Natural killer cell (primary cell): ENCODE measurements at regions not wholly inside any gene's neighbourhood (a gene's known extent, or its start where the extent isn't known, plus 50 kb on each side); places are given as distances from the start of the nearest gene placed in this dataset.

Source experiments
- ATAC-seq, 3 donors: fragments of 150-1000 bp in 2 of 3; fragments of 200-7000 bp in 1 of 3; cut with Tn5 transposase; 1 replicate in 1 of 3; 2 replicates in 2 of 3; pipeline ENCODE4 v1.10.0; 2021; ENCODE audit warnings: mild to moderate bottlenecking in 2 of 3, moderate library complexity in 2 of 3
- DNase-seq, 2 donors: peaks; one replicate each; pipeline versions ENCODE4 v3.0.0 to v3.0.0-alpha.2; 2013 to 2021; ENCODE audit warnings: mixed read lengths in 1 of 2
- H3K27ac ChIP-seq: one replicate; pipeline ENCODE4 v1.5.1; 2013; ENCODE audit warnings: mild to moderate bottlenecking, low read length
- H3K27me3 ChIP-seq: one replicate; pipeline ENCODE4 v1.6.1; 2013; ENCODE audit warnings: low read length; ENCODE audit not compliant: control insufficient read depth, insufficient read depth
- H3K36me3 ChIP-seq: one replicate; pipeline ENCODE4 v1.6.1; 2013; ENCODE audit warnings: low read length; ENCODE audit not compliant: control insufficient read depth, insufficient read depth
- H3K4me1 ChIP-seq: one replicate; pipeline ENCODE4 v1.6.1; 2013; ENCODE audit warnings: low read length; ENCODE audit not compliant: control insufficient read depth, insufficient read depth
- H3K4me3 ChIP-seq: one replicate; pipeline ENCODE4 v1.5.1; 2013; ENCODE audit warnings: low read length
- H3K9me3 ChIP-seq: one replicate; pipeline ENCODE4 v1.6.1; 2013; ENCODE audit warnings: low read length; ENCODE audit not compliant: control insufficient read depth, insufficient read depth
- H3K27ac Mint-ChIP-seq, 2 donors: one replicate each; pipeline ENCODE4 v1.8.0; 2022; ENCODE audit warnings: mild to moderate bottlenecking in 2 of 2, mixed read lengths in 2 of 2, moderate library complexity in 1 of 2
- H3K27me3 Mint-ChIP-seq, 2 donors: one replicate each; pipeline ENCODE4 v1.8.0; 2022; ENCODE audit warnings: low read depth in 2 of 2, mixed read lengths in 2 of 2
- H3K36me3 Mint-ChIP-seq: one replicate; pipeline ENCODE4 v1.8.0; 2022; ENCODE audit warnings: mixed read lengths
- H3K4me1 Mint-ChIP-seq, 2 donors: one replicate each; pipeline ENCODE4 v1.8.0; 2022; ENCODE audit warnings: mixed read lengths in 2 of 2
- H3K4me3 Mint-ChIP-seq: one replicate; pipeline ENCODE4 v1.8.0; 2022; ENCODE audit warnings: mild to moderate bottlenecking, moderate library complexity, mixed read lengths
- H3K9me3 Mint-ChIP-seq, 2 donors: one replicate each; pipeline ENCODE4 v1.8.0; 2022; ENCODE audit warnings: mixed read lengths in 2 of 2
- WGBS: methylation state at CpG from one replicate; pipeline ENCODE4 v1.1.7; 2013; ENCODE audit warnings: missing lambda C conversion rate; ENCODE audit not compliant: insufficient coverage; 5-methylcytosine and 5-hydroxymethylcytosine counted together
- intact Hi-C: fragments of 100-400 bp; cut with micrococcal nuclease; formaldehyde crosslinking; loops from one replicate; pipeline ENCODE4 v1.14.2; 2022
- TF ChIP-seq, protein P1 (sequence below): fragments of 200-600 bp; IDR thresholded peaks from one replicate; pipeline ENCODE4 v1.8.0; 2022; ENCODE audit warnings: antibody characterized with exemption

DNA sequence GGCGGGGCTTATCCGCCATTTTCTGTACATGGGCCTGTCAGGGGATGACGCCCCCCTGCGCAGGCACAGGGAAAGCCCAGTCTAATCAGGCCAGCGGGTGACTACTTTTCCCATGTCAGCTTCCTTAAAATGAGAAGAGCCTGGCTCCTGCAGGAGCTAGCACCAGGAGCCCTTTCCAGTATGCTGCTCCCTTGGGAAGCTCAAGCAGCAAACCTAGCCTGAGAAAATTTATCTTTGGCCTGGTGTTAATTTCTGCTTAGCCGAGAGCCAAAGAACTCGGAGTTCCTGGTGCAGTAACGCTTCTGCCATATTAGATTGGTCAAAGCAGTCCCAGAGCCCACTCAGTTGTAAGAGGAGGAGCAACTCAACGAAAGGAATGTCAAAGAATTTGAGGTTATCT, 239.0 kb upstream of the PHYHIPL start:
- peaks cover 4 to 8% of the 10 kb centered on the region in 2 donors for H3K9me3 Mint-ChIP-seq
- no peaks in the 10 kb centered on the region for H3K9me3 ChIP-seq
- H3K4me3 Mint-ChIP-seq, result no peak overlapping the region
- TF ChIP-seq, protein P1, sequence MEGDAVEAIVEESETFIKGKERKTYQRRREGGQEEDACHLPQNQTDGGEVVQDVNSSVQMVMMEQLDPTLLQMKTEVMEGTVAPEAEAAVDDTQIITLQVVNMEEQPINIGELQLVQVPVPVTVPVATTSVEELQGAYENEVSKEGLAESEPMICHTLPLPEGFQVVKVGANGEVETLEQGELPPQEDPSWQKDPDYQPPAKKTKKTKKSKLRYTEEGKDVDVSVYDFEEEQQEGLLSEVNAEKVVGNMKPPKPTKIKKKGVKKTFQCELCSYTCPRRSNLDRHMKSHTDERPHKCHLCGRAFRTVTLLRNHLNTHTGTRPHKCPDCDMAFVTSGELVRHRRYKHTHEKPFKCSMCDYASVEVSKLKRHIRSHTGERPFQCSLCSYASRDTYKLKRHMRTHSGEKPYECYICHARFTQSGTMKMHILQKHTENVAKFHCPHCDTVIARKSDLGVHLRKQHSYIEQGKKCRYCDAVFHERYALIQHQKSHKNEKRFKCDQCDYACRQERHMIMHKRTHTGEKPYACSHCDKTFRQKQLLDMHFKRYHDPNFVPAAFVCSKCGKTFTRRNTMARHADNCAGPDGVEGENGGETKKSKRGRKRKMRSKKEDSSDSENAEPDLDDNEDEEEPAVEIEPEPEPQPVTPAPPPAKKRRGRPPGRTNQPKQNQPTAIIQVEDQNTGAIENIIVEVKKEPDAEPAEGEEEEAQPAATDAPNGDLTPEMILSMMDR, result no peak
- H3K27ac ChIP-seq, result no peak overlapping the region
- ATAC-seq, result no peak
- 88% methylated on average over 9 of the region's 9 CpGs for WGBS
- H3K4me1 ChIP-seq, result no peaks in the 10 kb centered on the region
- intact Hi-C loops, result no loop called here
- no peak overlapping the region for H3K27ac Mint-ChIP-seq
- no peaks in the 10 kb centered on the region for H3K36me3 Mint-ChIP-seq
- no peak overlapping the region for H3K4me3 ChIP-seq
- H3K4me1 Mint-ChIP-seq, result no peaks in the 10 kb centered on the region
- no peak for DNase-seq
- no peaks in the 10 kb centered on the region for H3K27me3 Mint-ChIP-seq
- H3K27me3 ChIP-seq, result no peaks in the 10 kb centered on the region
- H3K36me3 ChIP-seq, result no peaks in the 10 kb centered on the region

DNA sequence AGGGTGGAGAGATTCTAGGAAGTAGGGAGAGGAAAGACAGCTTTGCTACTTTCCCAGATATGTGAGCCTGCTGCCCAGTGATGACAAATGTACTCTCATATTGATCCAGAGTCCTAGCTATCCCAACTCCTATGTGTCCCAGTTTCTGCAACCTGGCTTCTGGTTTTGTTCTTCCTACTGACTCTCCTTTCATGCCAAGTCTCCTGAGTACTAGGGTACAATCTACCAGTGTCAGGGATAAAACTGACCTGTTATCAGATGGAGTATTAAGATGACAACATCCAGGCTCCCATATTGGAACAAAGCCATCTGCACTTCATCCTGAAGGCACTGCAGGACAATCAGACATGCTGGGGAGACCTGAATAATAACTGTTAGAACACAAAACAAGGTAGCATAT, 233.7 kb upstream of the PHYHIPL start:
- no peak overlapping the region for H3K27ac ChIP-seq
- no peaks in the 10 kb centered on the region for H3K27me3 ChIP-seq
- TF ChIP-seq, protein P1, result no peak
- H3K27me3 Mint-ChIP-seq, result no peaks in the 10 kb centered on the region
- no peaks in the 10 kb centered on the region for H3K36me3 ChIP-seq
- H3K4me1 ChIP-seq, result no peaks in the 10 kb centered on the region
- H3K4me1 Mint-ChIP-seq, result no peaks in the 10 kb centered on the region
- DNase-seq (no peak), ATAC-seq (no peak)
- intact Hi-C loops, result no loop called here
- H3K36me3 Mint-ChIP-seq, result no peaks in the 10 kb centered on the region
- no peaks in the 10 kb centered on the region for H3K9me3 ChIP-seq
- H3K4me3 ChIP-seq, result no peak overlapping the region
- H3K9me3 Mint-ChIP-seq, result peaks cover 2 to 4% of the 10 kb centered on the region in 2 donors
- H3K4me3 Mint-ChIP-seq, result no peak overlapping the region
- H3K27ac Mint-ChIP-seq, result no peak overlapping the region

DNA sequence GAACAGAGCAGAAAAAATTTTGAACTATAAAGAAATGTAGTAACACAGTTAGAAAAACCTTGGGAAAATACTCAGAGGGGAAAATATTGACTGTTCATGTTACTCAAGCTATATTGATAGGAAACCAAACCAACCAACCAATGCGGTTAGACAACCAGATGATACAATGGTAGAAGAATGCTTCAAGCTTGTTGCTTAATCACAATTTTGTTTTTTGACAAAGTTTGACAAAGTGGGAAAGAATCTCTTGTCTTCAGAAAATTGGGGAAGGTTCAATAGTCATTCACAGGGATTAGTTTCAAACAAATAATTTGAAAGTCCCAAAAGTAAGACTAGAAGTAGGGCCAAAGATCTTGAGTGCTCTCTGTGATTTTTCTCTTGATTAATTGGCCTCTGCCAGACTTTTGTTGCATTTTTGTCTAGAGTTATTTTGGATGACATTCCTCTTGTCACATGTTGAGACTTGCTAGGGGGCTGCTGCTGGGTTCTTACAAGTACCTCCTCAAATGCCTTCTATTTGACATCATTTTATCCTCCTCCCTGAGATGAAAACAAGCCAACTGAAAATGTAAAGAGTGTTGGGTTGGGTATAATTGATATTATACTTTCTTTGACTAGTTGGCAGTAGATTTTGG, 233.1 kb upstream of the PHYHIPL start:
- Mint-ChIP-seq H3K4me1 (no peaks in the 10 kb centered on the region), H3K27ac (no peak overlapping the region), H3K4me3 (no peak overlapping the region), H3K9me3 (peaks cover 2 to 4% of the 10 kb centered on the region in 2 donors), H3K36me3 (no peaks in the 10 kb centered on the region), H3K27me3 (no peaks in the 10 kb centered on the region)
- H3K9me3 ChIP-seq, result no peaks in the 10 kb centered on the region
- WGBS, result no CpG with 5 or more reads among the region's 1 CpG
- no peaks in the 10 kb centered on the region for H3K27me3 ChIP-seq
- H3K4me1 ChIP-seq, result no peaks in the 10 kb centered on the region
- no peaks in the 10 kb centered on the region for H3K36me3 ChIP-seq
- DNase-seq (no peak), ATAC-seq (no peak)
- intact Hi-C loops, result no loop called here
- H3K27ac ChIP-seq, result no peak overlapping the region
- TF ChIP-seq, protein P1, result no peak
- H3K4me3 ChIP-seq, result no peak overlapping the region

DNA sequence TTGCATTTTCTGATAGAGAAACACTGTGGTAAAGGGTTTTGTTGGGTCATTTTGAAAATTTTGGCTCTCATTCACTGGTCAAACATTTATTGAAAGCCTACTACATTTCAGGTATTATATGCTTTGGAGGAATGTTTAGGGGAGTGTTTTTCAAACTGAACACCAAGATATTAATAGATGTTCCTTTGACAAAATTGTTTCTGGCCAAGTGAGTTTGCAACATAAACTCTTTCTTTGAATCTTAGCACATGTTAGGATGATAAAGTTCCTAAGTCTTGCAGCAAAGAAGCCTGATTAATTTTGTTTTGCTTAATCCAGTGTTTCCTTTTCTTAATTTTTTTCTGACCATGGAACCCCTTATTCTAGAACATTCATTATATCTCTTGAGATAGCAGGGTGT, 232.5 kb upstream of the PHYHIPL start:
- H3K4me3 Mint-ChIP-seq, result no peak overlapping the region
- H3K27ac ChIP-seq, result no peak overlapping the region
- H3K27me3 ChIP-seq, result no peaks in the 10 kb centered on the region
- no peak for DNase-seq
- no peak overlapping the region for H3K4me3 ChIP-seq
- H3K36me3 ChIP-seq, result no peaks in the 10 kb centered on the region
- no peaks in the 10 kb centered on the region for H3K9me3 ChIP-seq
- ATAC-seq, result no peak
- H3K27ac Mint-ChIP-seq, result no peak overlapping the region
- TF ChIP-seq, protein P1, result no peak
- no peaks in the 10 kb centered on the region for H3K36me3 Mint-ChIP-seq
- no peaks in the 10 kb centered on the region for H3K27me3 Mint-ChIP-seq
- intact Hi-C loops, result no loop called here
- H3K4me1 Mint-ChIP-seq, result no peaks in the 10 kb centered on the region
- H3K9me3 Mint-ChIP-seq, result peaks cover 0 to 4% of the 10 kb centered on the region in 2 donors
- H3K4me1 ChIP-seq, result no peaks in the 10 kb centered on the region
